GM13976 (cell line): ENCODE measurements at regions not wholly inside any gene's neighbourhood (a gene's known extent, or its start where the extent isn't known, plus 50 kb on each side); places are given as distances from the start of the nearest gene placed in this dataset.
"Not testable (repeated sequence)": the region's sequence is repeated elsewhere in the genome, so short reads cannot be mapped to it uniquely, and the experiment has no call there.

ENCODE experiments used
- DNase-seq: peaks from one replicate; pipeline ENCODE4 v3.0.0; 2012; ENCODE audit warnings: low spot score
- in situ Hi-C: fragments of 300-500 bp; cut with MboI; formaldehyde crosslinking; loops from one replicate; pipeline ENCODE4 v1.12.0; 2022; ENCODE audit warnings: low sequenced_read_pairs, mixed read lengths, inconsistent platforms; ENCODE audit not compliant: unreplicated experiment
- TF ChIP-seq, protein P1 (sequence below): IDR thresholded peaks from 2 replicates; pipeline ENCODE4 v1.5.1; 2012; ENCODE audit warnings: borderline replicate concordance, mild to moderate bottlenecking; ENCODE audit not compliant: insufficient read depth; ENCODE audit errors: extremely low read depth, missing control alignments, control extremely low read depth

DNA sequence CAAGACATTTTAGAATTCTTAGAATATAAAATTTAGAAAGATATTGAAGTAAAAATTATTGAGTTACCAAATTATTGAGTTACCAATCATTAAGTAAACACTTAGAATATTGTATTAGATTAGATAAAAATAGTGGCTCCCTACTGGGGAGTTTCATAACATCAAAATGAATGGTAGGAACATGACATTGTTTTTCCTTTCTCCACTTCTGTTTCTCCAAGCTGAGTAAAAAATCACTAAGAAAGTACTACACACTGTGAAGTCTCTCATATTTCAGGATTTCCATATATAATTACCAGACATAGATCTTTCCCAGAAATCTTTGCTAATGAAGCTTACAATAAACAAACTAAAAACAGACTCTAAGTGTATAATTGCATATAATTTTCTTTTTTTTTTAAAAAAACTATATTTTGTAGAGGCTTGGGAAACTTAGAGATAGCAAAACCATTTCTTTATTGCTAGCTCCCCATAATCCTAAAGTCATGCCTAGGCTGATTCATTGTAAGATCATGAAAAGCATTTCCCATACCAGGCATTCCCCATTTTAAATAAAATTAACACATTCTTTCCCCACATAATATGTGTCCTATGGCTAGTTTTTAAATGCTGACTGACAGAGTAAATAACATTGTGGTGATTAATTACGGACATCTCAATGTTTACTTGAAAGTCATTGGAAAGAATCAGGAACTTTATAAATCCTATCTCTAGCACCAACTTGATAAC lies 1408.7 kb upstream of the GOT2 start:
- in situ Hi-C loops: no loop called here
- DNase-seq: no peak
- TF ChIP-seq, protein P1, sequence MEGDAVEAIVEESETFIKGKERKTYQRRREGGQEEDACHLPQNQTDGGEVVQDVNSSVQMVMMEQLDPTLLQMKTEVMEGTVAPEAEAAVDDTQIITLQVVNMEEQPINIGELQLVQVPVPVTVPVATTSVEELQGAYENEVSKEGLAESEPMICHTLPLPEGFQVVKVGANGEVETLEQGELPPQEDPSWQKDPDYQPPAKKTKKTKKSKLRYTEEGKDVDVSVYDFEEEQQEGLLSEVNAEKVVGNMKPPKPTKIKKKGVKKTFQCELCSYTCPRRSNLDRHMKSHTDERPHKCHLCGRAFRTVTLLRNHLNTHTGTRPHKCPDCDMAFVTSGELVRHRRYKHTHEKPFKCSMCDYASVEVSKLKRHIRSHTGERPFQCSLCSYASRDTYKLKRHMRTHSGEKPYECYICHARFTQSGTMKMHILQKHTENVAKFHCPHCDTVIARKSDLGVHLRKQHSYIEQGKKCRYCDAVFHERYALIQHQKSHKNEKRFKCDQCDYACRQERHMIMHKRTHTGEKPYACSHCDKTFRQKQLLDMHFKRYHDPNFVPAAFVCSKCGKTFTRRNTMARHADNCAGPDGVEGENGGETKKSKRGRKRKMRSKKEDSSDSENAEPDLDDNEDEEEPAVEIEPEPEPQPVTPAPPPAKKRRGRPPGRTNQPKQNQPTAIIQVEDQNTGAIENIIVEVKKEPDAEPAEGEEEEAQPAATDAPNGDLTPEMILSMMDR: no peak

DNA sequence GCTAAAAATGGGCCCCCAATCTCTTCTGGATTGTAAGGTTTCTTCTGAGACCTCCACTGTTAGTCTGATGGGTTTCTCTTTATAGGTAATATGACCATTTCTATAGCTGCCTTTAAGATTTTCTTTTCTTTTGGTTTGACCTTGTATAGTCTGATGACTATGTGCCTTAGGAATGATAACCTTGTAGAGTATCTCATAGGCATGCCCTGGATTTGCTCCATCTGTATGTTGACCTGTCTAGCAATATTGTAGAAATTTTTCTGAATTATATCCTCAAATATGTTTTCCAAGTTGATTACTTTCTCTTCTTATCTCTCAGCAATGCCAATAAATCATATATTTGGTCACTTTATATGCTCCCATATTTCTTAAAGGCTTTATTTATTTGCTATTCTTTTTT lies 1403.8 kb upstream of the GOT2 start:
- in situ Hi-C loops: no loop called here
- TF ChIP-seq, protein P1: no peak
- no peak for DNase-seq

DNA sequence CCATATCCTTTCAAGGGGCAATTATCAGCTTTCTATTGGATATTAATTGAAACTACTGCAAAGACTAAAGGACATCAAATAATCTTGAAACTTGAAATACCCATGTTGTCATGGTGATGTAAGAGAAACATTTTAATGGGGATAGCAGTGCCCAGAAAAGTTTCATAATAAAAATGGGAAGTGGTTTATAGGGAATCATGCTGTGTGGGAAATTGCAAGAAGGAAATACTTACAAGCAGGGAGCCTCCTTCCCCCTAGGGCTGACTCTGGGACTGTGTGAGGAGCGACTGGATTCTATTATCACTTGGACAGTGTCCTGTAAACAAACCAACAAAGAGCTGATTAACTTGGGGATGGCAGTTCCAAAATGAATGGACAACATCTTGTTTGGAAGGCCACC lies 1393.1 kb upstream of the GOT2 start:
- DNase-seq: no peak
- TF ChIP-seq, protein P1: no peak

DNA sequence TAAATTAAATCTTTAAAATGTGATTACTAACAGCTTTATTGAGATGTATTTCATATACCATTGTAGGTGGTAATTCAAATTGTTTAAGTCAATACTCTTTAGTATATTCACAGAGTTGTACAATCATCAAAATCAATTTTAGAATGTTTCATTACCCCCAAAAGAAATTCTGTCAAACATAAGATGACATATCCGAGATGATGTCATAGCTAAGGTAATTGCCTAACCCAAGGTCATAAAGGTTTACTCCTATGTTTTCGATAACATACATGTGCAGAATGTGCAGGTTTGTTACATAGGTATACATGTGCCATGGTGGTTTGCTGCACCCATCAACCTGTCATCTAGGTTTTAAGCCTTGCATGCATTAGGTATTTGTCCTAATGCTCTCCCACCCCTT lies 1392.0 kb upstream of the GOT2 start:
- in situ Hi-C loops, DNase-seq: not testable (repeated sequence)

More for the DNA sequence above, 1393.1 kb upstream of the GOT2 start:
- in situ Hi-C loops: no loop called here

DNA sequence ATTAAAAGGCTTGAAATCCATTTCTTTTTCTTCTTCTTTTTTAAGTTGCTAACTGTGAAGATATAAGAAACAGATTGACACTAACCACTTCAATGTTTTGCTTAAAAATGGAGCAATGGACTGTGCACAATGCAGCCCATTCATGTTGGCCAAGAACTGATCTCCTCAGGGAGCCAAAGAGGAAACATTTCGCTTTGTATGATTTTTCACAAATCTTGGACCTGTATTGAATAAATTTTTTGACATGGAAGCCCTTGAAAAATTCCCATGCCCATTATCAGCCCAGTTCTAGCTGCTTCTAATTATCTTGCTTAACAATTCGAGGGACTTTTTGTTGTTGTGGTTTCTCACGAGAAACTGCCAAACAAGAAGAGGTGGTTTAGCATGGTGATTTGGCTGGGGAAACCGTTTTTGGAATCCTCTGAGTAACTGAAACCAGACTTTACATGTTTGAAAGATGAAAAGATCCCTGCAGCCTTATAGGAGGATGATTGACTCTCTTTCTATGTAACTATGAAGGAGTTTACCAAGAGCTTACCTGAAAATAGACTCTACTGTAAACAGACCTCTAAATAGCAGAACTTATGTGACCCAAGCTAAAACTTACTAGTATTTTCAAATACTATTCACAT lies 1389.4 kb upstream of the GOT2 start:
- in situ Hi-C loops: no loop called here
- no peak for DNase-seq
- TF ChIP-seq, protein P1: no peak

DNA sequence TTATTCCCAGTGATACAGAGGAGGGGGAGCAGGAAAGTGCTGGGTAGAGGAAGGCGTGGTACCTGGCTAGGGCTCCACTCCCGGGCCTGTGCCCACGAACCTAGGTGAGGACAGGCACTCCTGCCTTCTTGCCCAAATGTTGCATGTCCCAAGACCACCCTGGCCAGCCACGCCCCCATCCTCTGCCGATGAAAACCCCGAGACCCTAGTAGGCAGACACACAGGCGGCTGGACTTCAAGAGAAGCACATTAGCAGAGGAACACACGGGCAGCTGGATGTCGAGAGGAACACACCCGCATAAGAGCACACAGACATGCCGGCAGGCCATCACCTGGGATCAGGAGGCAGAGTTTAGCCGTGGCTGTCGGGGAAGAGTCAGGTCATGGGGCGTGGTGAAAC lies 1386.5 kb upstream of the GOT2 start:
- no peak for DNase-seq
- TF ChIP-seq, protein P1: no peak
- in situ Hi-C loops: no loop called here

DNA sequence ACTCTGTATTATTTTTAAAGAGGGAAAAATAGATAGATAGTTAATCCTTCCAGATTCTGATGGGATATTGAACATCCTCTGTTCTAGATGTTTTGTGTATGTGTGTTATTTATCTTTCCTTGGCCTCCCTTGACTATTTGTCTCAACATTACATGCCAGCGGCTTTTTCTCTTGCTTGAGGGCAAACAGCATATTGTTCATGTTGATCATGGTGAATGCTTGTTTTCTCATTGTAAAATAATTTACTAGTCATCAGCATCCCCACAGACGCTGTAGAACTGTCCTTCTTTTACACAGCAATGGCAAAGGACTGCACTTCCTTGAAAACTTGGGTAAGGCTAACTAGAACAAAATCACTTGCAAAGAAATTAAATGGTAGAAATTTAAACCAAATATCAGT lies 1376.4 kb upstream of the GOT2 start:
- no peak for DNase-seq
- in situ Hi-C loops: no loop called here
- TF ChIP-seq, protein P1: no peak
